GM21717 (cell line): ENCODE measurements at regions not wholly inside any gene's neighbourhood (a gene's known extent, or its start where the extent isn't known, plus 50 kb on each side); places are given as distances from the start of the nearest gene placed in this dataset.
"Not testable (repeated sequence)": the region's sequence is repeated elsewhere in the genome, so short reads cannot be mapped to it uniquely, and the experiment has no call there.

Source experiments
- ATAC-seq: cut with Tn5 transposase; IDR thresholded peaks from one replicate; pipeline ENCODE4 v1.9.1; 2021; ENCODE audit warnings: mild to moderate bottlenecking, moderate library complexity; ENCODE audit not compliant: unreplicated experiment

DNA sequence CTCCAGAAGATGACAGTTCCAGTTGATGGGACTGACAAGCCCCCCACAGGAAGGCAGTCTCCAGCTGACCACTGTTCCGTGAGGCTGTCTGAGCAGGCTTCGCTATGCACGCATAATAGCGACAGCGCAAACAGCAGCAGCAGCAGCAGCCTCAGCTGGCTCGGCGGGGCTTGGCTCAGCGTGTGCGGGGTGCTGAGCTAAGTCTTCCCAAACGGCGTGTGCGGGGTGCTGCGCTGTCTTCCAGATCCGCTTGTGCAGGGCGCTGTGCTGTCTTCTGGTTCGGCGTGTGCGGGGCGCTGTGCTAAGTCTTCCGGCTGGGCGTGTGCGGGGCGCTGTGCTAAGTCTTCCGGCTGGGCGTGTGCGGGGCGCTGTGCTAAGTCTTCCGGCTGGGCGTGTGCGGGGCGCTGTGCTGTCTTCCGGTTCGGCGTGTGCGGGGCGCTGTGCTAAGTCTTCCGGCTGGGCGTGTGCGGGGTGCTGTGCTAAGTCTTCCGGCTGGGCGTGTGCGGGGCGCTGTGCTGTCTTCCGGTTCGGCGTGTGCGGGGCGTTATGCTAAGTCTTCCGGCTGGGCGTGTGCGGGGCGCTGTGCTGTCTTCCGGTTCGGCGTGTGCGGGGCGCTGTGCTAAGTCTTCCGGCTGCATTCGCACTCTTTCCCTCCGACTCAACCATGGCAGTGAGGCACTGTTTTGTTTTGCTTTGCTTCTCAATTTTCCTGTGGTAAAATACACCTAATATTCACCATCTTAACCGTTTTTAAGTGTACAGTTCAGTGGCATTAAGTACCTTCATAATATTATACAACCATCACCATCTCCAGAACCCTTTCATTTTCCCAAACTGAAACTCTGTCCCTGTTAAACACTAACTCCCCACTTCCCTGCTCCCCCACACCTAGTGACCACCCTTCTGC lies 156.1 kb downstream of the BMP7 start:
- not testable (repeated sequence) for ATAC-seq

DNA sequence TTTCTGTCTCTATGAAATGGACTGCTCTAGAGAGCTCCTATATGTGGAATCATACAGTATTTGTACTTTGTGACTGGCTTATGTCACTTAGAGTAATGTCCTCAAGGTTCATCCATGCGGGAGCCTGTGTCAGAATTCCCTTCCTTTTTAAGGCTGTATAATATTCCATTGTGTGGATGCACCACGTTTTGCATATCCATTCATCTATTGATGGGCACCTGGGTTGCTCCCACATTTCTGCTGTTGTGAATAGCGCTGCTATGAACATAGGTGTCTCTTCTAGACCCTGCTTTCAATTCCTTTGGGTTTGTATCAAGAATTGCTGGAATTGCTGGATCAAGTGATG lies 155.4 kb downstream of the BMP7 start:
- no peak for ATAC-seq

GRCh38 chr20:57112448-57112847 lies 154.0 kb downstream of the BMP7 start:
- ATAC-seq, result no peak

- ATAC-seq, result no peak
Observed at GRCh38 chr20:57114290-57115005, 152.0 kb downstream of the BMP7 start.

- no peak for ATAC-seq
Observed at GRCh38 chr20:57117296-57117695, 149.1 kb downstream of the BMP7 start.

DNA sequence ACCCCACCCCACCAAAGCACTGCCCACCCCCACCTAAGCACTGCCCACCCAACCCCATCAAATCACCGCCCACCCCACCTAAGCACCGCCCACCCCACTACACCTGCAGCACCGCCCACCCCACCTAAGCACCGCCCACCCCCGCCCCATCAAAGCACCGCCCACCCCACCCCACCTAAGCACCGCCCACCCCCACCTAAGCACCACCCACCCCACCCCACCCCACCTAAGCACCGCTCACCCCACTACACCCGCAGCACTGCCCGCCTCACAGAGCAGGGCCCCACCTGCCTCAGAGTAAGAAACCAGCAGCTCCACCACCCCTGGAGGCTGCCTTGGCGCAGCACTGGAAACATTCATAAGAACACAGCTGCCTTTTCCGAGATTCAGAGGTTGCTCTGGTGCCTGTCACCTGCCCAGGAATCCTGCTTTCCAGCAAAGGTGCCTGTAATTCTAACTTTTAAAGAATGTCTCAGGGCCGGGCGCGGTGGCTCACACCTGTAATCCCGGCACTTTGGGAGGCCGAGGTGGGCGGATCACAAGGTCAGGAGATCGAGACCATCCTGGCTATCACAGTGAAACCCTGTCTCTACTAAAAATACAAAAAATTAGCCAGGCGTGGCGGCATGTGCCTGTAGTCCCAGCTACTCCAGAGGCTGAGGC lies 148.2 kb downstream of the BMP7 start:
- ATAC-seq, result no peak
